ENCODE measurements at regions not wholly inside any gene's neighbourhood (a gene's known extent, or its start where the extent isn't known, plus 50 kb on each side); places are given as distances from the start of the nearest gene placed in this dataset.

GRCh38 chr2:176504440-176504839, 235.2 kb downstream of the MTX2 start:
- TF ChIP-seq CTCF (IDR thresholded peaks at IDR 0.05) (no peak), POLR2A (IDR thresholded peaks at IDR 0.05) (no peak)
